ENCODE measurements at regions not wholly inside any gene's neighbourhood (a gene's known extent, or its start where the extent isn't known, plus 50 kb on each side); places are given as distances from the start of the nearest gene placed in this dataset.

DNA sequence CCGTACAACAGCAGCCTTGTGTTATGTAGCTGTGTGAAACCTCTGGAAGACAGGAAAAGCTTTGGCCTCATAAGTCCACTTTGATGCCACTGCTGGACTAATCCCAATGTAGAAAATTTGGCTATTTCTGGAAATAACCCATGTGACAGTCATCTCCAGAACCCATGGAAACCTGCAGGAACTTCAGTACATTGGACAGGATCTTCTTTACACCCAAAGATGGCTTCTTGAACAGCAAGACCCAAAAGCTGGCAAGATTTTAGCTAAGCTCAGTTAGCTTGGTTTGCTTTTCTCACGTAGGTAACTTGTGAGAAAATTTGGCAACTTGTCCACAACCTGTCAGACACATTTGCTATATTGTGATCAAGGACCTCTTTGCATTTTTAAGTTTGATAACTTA lies 74.8 kb upstream of the RCN1 start:
- intact Hi-C loops (cut with micrococcal nuclease) = no loop called here
- no peaks in the 10 kb centered on the region for H3K9me3 Mint-ChIP-seq
- no peaks in the 10 kb centered on the region for H3K36me3 Mint-ChIP-seq (ENCODE audit: low read depth)
- DNase-seq = no peak
- no peak overlapping the region for H3K27ac Mint-ChIP-seq
- H3K4me1 Mint-ChIP-seq = no peaks in the 10 kb centered on the region
- peaks cover 3% of the 10 kb centered on the region for H3K27me3 Mint-ChIP-seq
- H3K4me3 Mint-ChIP-seq = no peak overlapping the region

DNA sequence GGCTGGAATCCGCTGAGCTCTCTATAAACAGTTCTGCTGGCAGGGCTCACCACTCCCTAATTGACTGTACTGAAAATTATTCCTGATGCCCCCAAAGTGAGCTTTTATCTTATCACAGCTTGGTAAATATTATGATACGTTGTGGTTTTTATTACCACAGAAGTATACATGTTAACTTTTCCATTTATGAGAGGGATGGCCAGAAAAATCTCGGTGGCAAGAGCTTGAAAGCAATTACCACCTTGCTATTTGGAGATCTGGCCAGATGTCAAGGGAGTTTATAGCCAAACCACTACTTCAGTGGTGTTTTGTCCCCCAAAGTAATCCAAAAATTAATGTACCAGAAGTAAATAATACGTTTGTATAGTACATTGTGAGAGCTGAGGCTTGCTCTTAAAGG lies 75.4 kb upstream of the RCN1 start:
- peaks cover 3% of the 10 kb centered on the region for H3K27me3 Mint-ChIP-seq
- no peaks in the 10 kb centered on the region for H3K4me1 Mint-ChIP-seq
- H3K9me3 Mint-ChIP-seq = no peaks in the 10 kb centered on the region
- H3K36me3 Mint-ChIP-seq (ENCODE audit: low read depth) = no peaks in the 10 kb centered on the region
- DNase-seq = no peak
- no peak overlapping the region for H3K27ac Mint-ChIP-seq
- intact Hi-C loops (cut with micrococcal nuclease) = no loop called here
- H3K4me3 Mint-ChIP-seq = no peak overlapping the region

DNA sequence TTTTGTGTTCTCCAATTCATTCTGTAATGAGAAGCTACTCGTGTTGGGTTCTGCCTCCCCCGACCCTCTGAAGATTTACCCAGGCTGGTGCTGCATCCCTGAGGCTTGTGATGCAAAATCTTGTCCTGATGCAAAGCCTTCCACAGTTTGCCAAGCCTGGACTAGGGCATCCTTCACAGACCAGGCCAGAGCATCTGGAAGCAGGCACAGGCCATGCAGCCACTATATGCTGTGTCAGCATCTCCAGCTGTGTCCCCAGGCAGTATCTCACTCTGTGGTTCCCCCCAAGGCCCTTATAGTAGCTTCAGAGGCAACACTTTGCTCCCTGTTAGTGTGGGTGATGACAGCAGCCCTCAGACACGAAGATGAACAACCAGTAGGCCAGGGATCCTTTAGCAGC lies 77.3 kb upstream of the RCN1 start:
- Mint-ChIP-seq H3K36me3 (ENCODE audit: low read depth) (no peaks in the 10 kb centered on the region), H3K27ac (no peak overlapping the region), H3K4me1 (no peaks in the 10 kb centered on the region), H3K9me3 (no peaks in the 10 kb centered on the region), H3K27me3 (peaks cover 3% of the 10 kb centered on the region), H3K4me3 (no peak overlapping the region)
- intact Hi-C loops (cut with micrococcal nuclease) = no loop called here
- no peak for DNase-seq

DNA sequence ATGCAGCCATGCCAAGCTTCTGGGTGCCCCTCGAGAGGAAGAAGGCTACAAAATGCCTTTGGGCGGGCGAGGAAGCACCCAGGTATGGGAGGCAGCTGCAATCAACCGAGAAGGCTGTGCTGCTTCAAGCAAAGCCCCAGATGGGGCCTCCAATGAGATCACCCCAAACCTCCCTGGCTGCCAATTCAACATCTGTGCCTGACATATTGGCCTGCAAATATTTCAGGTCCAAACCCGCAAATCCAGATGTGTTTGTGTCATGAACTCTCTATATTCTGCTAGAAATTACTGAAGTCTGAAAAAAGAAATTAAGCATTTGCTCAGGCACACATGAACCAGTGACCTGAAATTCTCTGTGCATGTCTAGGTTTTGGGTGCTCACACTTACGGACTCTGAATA lies 78.8 kb upstream of the RCN1 start:
- no peak for DNase-seq
- Mint-ChIP-seq H3K4me3 (no peak overlapping the region), H3K27me3 (peaks cover 5% of the 10 kb centered on the region), H3K9me3 (no peaks in the 10 kb centered on the region), H3K4me1 (no peaks in the 10 kb centered on the region), H3K27ac (no peak overlapping the region), H3K36me3 (ENCODE audit: low read depth) (no peaks in the 10 kb centered on the region)
- intact Hi-C loops (cut with micrococcal nuclease) = no loop called here

DNA sequence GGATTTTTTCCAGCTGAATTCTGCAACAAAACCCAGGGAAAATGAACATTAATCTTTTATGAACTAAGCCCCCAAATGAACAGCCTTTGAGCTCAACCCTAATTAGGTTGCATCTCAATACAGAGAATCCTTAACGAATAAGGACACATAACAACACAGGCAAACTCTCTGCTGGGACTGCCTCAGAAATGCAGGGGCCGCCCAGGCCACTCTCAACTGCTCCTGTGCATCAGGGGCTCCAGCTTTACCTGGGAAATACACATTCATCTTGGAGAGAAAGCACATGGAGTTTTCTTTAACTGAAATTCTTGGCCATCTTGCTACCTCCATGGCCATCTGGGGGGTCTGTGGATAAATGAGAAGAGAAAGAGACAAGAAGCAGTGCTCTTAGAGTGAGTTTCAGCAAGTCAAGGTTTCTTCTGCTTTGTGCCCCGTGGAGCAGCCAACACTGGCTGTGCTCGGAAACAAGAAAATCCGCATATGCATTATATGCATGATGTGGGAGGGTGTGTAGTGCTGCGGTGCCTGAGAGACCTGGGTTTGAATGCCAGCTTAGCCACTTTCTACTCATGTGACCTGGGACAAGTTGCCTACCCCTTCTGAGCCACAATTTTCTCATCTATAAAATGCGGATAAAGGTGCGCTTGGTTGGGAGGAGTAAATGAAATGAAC lies 81.9 kb upstream of the RCN1 start:
- no peaks in the 10 kb centered on the region for H3K4me1 Mint-ChIP-seq
- H3K4me3 Mint-ChIP-seq = no peak overlapping the region
- no peaks in the 10 kb centered on the region for H3K9me3 Mint-ChIP-seq
- peaks cover 8% of the 10 kb centered on the region for H3K27me3 Mint-ChIP-seq
- no peaks in the 10 kb centered on the region for H3K36me3 Mint-ChIP-seq (ENCODE audit: low read depth)
- no peak overlapping the region for H3K27ac Mint-ChIP-seq
- DNase-seq = no peak
- intact Hi-C loops (cut with micrococcal nuclease) = no loop called here

DNA sequence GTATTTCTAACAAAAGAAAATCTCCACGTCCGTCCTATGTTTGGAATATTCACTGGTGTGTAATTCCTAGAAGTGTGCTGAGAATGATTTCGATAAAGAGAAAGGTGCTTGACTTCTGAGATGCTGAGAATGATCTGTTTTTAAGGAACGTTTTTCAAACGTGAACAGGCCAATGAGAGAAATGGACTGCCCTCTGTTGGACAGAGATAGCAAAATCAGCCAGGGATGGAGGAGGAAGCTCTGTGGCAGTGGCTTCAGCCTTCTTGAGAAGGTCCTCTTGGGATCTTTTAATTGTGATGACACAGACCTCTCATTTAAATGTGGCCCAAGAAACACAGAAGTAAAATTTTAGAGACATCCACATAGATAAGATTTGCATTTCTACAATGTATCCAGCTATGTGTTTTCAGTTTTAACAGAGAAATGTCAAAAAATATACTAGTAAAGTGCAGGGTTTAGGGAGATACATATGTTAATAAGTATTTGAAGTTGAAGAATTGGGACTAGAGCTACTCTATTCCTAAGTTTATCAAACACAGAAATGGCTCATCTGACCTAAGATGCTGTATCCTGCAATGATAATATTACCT lies 84.0 kb upstream of the RCN1 start:
- no peaks in the 10 kb centered on the region for H3K36me3 Mint-ChIP-seq (ENCODE audit: low read depth)
- peaks cover 14% of the 10 kb centered on the region for H3K27me3 Mint-ChIP-seq
- H3K4me3 Mint-ChIP-seq = no peak overlapping the region
- no peaks in the 10 kb centered on the region for H3K4me1 Mint-ChIP-seq
- H3K9me3 Mint-ChIP-seq = no peaks in the 10 kb centered on the region
- intact Hi-C loops (cut with micrococcal nuclease) = no loop called here
- no peak overlapping the region for H3K27ac Mint-ChIP-seq
- peak; percentile 74 for DNase-seq

DNA sequence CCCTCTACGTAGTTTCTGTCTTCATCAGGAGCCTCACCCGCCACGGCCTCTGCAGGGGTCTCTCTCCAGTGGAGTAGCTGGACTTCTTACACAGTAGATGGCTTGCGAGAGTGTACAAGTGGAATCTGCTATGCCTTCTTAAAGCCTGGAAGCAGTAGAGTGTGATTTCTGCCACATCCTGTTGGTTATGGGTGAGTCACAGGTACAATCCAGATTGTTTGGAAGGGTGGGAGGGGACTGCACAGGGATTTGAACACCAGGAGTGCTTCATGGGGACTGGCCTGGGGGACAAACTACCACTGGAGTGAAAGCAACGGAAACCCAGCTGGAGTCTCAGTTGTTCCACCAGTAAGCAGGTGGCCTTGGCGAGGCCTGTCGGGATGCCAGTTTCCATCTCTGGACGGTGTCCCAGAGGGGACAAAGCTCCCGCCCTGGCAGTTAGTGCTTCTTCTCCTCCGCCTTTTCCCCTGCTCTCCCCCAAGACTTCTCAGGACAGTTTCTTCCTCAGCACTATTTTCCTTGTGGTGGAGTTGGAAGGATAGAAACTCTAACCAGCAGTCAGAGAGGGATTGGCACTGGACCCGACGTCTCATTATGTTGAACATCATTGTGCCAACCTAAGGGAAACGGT lies 85.0 kb upstream of the RCN1 start:
- Mint-ChIP-seq H3K36me3 (ENCODE audit: low read depth) (no peaks in the 10 kb centered on the region), H3K4me1 (no peaks in the 10 kb centered on the region), H3K4me3 (no peak overlapping the region), H3K9me3 (no peaks in the 10 kb centered on the region), H3K27ac (no peak overlapping the region), H3K27me3 (peaks cover 19% of the 10 kb centered on the region)
- intact Hi-C loops (cut with micrococcal nuclease) = no loop called here
- no peak for DNase-seq

DNA sequence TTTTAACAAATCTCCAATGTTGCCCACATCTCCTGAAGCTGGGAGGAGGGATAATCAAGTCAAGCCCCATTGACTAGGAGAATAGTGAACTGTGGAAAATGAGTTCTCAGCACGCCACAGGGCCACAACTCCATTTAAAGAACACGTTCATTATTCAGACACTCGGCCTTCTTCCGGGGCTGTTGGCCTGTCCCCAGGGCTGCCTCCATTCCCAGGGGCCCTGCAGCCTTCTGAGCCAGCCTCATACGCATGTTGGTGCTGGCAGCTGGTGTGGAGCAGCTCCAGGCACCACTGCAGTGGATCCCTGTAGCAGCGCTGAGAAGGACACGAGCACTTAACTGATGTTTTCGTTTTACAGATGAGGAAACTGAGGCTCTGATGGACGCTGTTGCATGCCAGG lies 87.5 kb upstream of the RCN1 start:
- H3K27me3 Mint-ChIP-seq = peaks cover 16% of the 10 kb centered on the region
- H3K36me3 Mint-ChIP-seq (ENCODE audit: low read depth) = no peaks in the 10 kb centered on the region
- H3K9me3 Mint-ChIP-seq = no peaks in the 10 kb centered on the region
- intact Hi-C loops (cut with micrococcal nuclease) = no loop called here
- DNase-seq = no peak
- H3K4me1 Mint-ChIP-seq = no peaks in the 10 kb centered on the region
- no peak overlapping the region for H3K4me3 Mint-ChIP-seq
- H3K27ac Mint-ChIP-seq = no peak overlapping the region

DNA sequence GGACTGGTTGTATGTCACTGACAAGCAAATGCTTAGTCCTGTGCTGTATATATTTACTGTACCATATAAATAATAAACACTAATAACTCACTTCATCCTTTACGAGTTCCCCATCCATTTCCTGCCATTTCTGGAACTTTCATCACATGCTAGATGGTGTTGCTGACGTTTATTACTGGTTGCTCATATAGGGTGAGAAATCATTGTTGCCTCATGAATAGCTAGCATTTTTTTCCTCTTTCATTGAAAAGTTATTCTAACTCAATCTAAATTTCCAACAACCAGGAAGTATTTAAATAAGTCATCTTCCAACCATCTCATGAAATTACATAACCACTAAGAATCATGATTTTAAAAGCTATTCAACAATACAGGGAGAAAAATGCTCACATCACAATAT lies 88.6 kb upstream of the RCN1 start:
- no peaks in the 10 kb centered on the region for H3K4me1 Mint-ChIP-seq
- H3K9me3 Mint-ChIP-seq = no peaks in the 10 kb centered on the region
- peaks cover 16% of the 10 kb centered on the region for H3K27me3 Mint-ChIP-seq
- no peak overlapping the region for H3K4me3 Mint-ChIP-seq
- intact Hi-C loops (cut with micrococcal nuclease) = no loop called here
- H3K36me3 Mint-ChIP-seq (ENCODE audit: low read depth) = no peaks in the 10 kb centered on the region
- DNase-seq = no peak
- H3K27ac Mint-ChIP-seq = no peak overlapping the region

DNA sequence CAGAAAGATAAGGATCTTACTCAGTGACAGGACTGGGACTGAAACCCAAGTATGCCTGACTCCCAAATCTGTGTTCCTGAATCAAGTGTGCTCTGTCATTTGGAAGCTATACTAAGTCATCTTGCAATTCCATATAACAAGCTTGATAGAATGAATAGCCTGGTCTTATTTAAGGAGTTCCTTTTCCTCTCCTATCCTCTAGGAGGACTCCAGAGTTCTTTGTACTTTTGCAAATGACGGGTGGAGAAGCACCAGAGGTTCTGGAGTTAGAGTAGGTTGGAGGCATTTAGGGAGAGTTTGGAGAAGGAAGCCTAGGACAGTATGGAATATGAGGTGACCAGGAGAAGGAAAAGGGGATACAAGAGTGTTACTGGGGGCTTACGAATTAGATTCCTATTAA lies 92.9 kb upstream of the RCN1 start:
- Mint-ChIP-seq H3K27me3 (peaks cover 9% of the 10 kb centered on the region), H3K27ac (no peak overlapping the region), H3K9me3 (no peaks in the 10 kb centered on the region), H3K4me1 (peaks cover 11% of the 10 kb centered on the region), H3K36me3 (ENCODE audit: low read depth) (no peaks in the 10 kb centered on the region), H3K4me3 (no peak overlapping the region)
- intact Hi-C loops (cut with micrococcal nuclease) = no loop called here
- DNase-seq = no peak

DNA sequence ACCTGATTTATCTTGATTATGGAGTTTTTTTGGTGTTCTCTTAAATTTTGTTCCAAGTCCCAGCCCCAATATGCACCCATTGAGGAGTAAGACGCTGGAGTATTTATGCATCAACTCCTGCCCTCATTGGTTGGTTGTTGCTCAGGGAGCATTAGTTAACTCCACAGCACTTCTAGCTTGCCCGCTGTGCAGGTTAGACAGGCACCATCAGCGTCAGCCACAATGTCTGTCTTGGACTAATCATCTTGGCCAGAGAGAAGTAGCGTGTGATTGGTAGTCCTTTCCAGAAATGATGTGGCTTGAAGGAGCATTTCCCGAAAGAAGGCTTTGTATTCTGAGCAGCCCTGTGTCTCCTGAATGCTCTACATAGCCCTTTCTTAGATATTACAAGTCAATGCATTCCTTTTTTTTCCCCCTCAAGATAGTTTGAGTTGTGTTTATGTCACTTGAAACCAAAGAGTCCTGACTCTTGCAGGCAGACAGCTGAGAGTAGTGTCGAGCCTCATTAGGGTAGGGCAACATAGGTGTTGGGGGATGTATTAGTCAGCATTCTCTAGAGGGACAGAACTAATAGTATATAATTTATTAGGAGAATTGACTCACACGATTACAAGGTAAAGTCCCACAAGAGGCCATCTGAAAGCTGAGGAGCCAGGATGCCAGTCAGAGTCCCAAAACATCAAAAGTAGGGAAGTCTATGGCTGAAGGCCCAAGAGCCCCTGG lies 94.6 kb upstream of the RCN1 start:
- no peaks in the 10 kb centered on the region for H3K36me3 Mint-ChIP-seq (ENCODE audit: low read depth)
- no peaks in the 10 kb centered on the region for H3K9me3 Mint-ChIP-seq
- no peak overlapping the region for H3K4me3 Mint-ChIP-seq
- peaks cover 11% of the 10 kb centered on the region for H3K4me1 Mint-ChIP-seq
- intact Hi-C loops (cut with micrococcal nuclease) = no loop called here
- H3K27me3 Mint-ChIP-seq = peaks cover 1% of the 10 kb centered on the region
- no peak overlapping the region for H3K27ac Mint-ChIP-seq
- DNase-seq = no peak

DNA sequence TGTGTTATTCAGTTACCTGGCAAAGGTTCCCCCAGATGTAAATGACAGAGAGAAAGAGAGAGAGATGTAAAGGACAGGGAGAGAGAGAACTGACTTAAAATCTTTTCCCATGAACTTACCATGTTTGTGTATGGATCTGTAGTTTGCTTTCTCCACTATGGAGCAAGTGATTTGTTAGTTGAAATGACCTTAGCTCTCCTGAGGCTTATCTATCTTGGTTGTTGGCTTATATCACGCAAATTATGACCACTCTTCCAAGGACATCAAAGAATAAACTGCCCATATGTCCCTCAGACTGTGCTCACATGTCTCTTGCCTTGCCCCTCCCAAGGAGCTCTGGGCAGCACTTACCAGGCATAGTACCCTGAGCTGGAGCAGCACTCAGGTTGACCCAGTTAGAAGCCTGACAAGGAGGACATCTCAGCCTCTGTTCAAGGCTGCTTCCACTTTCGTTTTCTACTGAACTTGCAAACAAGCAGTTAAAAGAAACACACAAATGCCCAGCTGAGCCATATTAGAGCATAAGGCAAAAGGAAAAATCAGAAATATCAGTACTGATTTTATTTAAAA lies 95.3 kb upstream of the RCN1 start:
- intact Hi-C loops (cut with micrococcal nuclease) = no loop called here
- DNase-seq = peak; percentile 80
- no peaks in the 10 kb centered on the region for H3K9me3 Mint-ChIP-seq

DNA sequence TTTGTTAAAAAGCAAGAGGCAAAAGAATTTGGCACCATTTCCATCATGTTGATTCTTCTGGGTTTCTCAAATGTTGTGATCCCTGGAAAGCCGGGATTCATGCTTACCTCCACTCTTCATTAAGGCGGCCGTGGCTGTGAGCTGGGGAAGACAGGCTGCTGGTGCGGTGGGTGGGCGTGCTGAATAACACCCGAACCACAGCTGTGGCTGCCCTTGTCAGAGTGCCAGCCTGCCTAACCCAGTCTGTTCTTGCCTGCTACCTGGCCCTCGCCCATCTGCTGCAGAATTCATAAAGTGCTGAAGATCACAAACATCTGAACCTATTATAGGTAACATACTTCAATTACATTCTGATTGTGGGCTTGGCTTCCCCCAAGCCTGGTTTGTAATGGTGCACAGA lies 95.8 kb upstream of the RCN1 start:
- Mint-ChIP-seq H3K4me3 (no peak overlapping the region), H3K27me3 (peaks cover 8% of the 10 kb centered on the region), H3K9me3 (no peaks in the 10 kb centered on the region), H3K4me1 (peaks cover 11% of the 10 kb centered on the region), H3K27ac (no peak overlapping the region), H3K36me3 (ENCODE audit: low read depth) (no peaks in the 10 kb centered on the region)
- no peak for DNase-seq
- intact Hi-C loops (cut with micrococcal nuclease) = no loop called here

More for the DNA sequence above, 95.3 kb upstream of the RCN1 start:
- Mint-ChIP-seq H3K27ac (peak overlapping the region; percentile 4), H3K4me3 (peak overlapping the region; percentile 52), H3K4me1 (peaks cover 11% of the 10 kb centered on the region), H3K27me3 (peaks cover 6% of the 10 kb centered on the region), H3K36me3 (ENCODE audit: low read depth) (no peaks in the 10 kb centered on the region)

All from activated CD4-positive, alpha-beta T cell treated with anti-CD3 and anti-CD28 coated beads, Interleukin-2, amount 10 ng/mL, durations not matched to agents 24 days and 14 days (primary cell).